ENCODE measurements at regions not wholly inside any gene's neighbourhood (a gene's known extent, or its start where the extent isn't known, plus 50 kb on each side); places are given as distances from the start of the nearest gene placed in this dataset.

DNA sequence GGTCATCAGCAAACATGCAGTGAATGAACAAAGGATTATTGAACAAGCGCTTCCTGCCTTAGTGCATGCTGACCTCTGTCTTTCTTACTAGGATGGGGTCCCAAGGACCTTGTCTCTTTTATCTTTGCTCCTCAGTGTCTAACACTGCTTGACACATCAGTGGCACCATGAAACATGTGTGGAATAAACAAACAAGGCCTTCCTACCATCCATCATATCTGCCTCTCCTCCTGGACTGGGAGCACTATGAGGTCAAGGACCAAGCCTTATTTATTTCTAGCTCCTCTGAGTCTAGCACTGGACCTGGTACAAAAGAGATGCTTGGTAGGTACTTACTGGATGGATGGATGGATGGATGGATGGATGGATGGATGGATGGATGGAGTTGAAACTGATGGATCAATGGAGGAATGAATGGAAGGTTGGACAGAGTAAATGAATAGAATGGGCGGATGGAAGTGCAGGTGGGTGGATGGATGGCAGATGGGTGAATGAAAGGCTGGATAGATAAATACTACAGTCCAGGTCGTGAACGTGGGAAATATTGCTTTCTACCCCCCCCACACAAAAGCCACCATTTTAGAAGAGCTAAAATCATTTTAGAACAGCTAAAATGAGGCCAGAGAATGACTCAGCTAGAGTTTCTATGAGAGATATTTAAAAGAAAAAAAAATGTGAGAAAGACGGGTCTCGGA lies 104.1 kb upstream of the PTPN1 start:
- no peak for DNase-seq (ENCODE audit: low spot score)

DNA sequence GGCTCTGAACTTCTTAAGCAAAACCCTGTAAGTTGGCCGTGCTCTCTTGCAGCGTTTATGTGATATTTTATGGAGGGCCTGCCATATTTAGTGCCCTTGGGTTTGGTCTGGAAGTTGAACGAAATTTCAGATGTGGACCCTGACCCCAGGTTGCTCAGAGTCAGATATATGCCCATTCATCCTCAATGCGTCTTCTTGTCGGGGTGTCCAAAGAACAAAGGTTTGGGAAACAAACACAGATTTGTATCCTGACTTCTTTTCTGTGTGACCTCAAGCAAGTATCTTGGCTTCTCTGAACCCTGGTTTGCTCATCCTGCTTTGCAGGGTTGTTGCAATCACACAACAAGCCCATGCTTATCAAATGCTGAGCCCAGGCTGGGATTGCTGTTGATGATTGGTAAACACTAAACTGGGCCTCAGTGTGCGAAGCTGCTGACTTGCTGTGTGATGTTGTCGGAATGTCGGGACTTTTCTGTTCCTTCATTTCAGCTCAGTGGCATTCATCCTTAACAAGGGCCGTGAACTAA lies 103.5 kb upstream of the PTPN1 start:
- no peak for DNase-seq (ENCODE audit: low spot score)

DNA sequence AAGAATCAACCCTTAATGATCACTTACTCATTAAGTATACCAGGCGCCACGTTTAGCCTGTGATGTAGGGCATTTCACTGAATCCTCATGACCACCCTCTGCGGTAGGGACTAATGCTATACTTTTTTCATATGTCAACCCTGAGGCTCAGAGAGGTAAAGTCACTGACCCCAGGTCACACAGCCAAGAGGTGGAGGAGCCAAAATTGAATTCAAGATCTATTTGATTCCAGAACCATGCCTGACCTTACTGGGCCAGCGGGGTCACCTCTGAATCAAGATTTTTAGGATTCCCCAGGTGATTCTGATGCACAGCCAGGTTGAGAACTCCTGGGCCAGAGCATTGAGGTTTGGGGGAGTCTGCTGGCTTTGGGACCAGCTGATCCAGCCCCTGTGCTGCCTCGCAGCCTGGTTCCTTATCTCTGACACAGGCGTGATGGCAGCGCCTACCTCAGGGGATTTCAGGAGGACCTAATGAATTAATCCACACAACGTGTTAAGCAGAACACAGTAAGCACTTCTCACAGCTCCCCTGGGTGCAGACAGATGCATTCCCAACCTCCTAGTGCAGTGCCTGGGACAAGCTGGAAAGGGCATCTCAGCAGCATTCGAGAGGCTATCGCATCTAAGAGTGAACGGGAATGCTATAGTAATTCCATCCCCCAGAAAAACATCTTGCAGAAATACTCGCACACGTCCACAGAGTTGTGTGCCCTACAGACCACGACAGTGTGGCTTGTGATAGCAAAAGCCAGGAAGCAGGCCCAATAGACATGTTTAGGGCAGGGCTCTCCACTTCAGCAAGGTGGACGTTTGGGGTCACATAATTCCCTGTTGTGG lies 101.4 kb upstream of the PTPN1 start:
- DNase-seq (ENCODE audit: low spot score), result no peak

DNA sequence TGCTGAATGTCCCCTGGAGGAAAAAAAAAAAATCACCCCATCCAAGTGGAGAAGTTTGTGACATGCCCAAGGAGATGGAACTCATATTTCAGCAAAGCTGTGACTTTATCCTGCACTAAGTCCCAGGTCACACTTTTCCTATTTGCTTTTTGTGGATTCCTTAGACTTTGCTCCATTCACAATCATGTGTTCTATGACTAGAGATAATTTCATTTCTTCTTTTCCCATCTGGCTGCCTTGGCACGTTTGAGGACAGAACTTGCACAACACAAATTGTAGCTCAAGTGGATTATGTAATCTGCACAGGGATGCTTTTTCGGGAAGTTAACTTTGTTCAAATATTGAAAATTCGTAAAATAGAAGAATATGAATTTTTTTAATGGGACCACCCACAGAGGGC lies 100.7 kb upstream of the PTPN1 start:
- DNase-seq (ENCODE audit: low spot score), result no peak

DNA sequence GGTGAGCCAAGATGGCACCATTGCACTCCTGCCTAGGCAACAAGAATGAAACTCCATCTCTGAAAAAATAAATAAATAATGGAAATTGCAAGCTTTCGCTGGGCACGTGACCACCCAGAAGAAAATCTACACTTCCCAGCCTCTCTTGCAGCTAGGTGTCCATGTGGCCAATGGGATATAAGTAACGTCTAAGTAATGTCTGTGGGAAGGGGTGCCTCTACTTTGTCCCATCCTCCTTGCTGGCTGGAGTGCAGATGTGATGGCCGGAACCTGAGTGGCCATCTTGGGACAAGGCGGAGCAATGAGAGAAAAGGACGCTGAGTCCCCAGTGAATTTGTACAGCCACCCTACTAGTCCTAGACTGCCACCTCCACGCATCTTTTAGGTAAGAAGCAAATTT lies 99.8 kb upstream of the PTPN1 start:
- DNase-seq (ENCODE audit: low spot score), result no peak

DNA sequence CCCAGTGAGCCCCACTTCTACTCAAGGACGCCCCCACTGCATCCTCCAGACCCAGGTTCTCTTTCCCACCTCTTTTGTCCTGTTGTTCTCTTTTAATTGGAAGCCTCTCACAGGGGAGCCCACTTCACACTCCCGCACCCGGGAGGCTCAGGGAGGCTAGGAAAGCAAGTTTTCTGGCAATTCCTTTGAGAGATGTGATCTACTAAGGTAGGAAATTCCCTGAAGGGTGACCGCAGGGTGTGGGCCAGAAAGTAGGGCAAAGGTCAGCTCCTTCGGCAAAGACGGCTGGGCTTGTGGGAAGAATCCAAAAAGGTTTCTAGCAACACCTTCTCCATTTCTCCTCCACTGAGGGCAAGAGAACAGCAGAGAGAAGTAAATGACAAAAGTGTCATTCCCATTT lies 98.1 kb upstream of the PTPN1 start:
- DNase-seq (ENCODE audit: low spot score), result no peak

DNA sequence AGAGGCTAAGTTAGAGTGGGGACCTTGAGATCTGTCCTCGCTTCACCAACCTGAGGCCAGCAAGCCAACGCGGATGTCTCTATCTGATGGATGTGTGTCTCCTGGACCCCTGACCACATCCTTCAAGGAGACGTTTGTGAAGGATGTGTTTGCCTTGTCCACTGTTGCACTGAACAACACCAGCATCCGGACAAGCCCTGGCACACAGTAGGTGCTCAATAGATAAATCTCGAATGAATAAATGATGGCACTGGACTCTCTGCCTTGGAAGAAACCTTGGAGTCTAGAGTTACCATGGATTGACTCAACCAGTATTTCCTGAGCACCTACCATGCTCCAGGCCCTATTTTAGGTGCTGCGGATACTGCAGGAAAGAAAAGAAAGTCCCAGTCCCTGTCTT lies 97.7 kb upstream of the PTPN1 start:
- no peak for DNase-seq (ENCODE audit: low spot score)

DNA sequence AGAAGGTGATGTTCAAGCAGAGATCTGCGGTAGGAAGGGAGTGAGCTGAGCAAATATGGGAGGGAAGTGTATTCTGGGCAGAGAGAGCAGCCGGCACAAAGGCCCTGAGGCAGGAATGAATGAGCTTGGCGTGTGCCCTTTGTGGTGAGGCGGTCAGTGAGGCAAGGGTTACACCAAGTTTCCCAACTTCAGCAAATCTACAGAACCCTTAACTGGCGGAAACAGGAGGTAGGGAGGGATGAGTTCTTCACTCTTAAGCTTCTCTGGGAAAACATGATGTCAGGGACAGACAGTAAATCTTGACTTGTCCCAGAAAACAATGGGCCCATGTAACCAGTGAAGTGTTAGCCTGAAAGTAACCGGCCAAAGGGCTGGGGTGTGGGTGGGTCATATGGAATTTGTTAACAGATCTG lies 97.1 kb upstream of the PTPN1 start:
- DNase-seq (ENCODE audit: low spot score), result no peak

DNA sequence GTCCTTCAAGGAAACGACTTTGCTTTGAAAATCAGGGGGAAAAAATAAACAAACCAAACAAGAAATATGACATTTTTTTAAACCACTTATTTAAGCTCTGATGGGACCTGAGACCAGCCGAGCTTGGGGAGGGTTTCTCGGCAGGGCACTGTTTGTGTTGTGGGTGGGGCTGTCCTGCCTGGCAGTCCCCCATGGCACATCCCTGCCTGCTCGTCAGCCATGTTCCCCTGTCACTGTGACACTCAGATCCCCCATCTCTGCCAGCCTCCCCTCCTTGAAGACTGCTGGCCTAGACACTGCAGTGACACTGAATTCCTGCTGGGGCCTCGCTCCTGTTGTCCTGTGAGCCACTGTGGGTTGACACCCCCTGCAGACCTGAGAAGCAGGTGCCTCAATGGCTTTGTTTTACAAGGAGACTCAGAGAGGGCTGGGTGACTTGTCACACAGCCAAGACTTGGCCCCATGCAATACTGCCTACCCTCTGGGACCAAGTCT lies 95.1 kb upstream of the PTPN1 start:
- DNase-seq (ENCODE audit: low spot score), result no peak

DNA sequence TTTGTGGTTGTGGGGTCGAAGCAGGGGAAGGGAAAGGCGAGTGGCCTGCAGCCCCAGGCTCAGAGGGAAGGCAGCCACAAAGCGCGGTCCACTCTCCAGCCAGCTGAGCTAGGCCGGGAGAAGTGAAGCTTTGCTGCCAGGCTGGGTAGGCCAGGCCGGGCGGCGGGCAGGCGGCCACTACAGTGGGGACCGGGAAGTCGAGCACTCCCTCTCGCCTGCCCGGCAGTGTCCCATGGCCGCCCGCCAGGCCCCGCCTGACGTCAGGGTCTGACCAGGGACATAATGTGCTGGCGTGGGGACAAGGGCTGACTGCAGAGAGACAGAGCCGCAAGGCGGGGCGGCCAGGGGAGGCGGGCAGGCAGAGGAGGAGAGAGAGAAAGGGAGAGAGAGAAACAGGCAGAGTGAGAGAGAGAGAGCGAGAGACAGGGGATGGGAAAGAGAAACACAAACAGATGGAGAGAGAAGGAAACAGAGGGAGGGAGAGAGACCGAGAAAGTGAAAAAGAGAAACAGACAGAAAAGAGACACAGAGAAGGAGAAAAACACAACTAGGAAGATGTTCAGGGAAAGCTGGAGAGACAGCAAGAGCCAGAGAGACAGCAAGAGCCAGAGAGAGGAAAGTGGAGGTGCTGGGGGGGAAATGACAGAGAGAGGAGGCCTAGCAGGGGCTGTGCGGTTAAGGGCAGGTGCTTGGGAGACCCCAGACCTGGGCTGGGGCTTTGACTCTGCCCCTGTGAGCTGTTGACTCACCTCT lies 94.5 kb upstream of the PTPN1 start:
- no peak for DNase-seq (ENCODE audit: low spot score)

DNA sequence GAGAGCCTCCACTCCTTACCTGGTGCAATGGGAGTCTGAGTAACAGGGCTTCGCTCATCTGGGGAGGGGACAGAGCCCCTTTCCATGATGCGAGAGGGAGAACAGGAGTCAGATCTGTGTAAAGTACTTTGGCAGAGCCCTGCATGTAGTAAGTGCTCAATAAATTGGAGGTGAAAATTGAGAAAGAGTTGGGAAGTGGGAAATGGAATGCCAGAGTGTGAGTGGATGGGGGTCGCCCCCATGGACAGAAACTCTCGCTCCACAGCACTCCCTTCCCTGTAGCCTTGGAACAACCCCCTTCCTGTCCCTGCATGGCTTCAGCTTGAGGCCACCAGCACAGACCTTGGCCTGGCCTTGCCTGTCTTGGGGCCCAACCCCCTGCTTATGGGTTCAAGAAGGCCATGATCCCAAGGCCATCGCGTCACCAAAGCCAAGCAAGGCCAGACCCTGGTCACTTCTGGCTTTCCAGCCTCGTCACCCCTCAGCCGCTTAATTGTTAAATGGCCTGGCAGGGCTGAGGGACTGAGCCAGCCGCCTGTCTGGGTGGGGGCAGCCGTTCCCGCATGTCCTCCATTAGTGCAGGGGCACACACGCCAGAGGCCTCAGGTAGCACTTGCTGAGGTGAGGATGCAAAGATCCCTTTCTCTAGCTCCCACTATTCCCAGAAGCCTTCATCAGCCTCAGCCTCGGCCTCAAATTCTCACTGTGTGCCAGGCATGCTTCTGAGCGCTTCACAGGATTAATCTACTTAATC lies 93.7 kb upstream of the PTPN1 start:
- DNase-seq (ENCODE audit: low spot score), result no peak

DNA sequence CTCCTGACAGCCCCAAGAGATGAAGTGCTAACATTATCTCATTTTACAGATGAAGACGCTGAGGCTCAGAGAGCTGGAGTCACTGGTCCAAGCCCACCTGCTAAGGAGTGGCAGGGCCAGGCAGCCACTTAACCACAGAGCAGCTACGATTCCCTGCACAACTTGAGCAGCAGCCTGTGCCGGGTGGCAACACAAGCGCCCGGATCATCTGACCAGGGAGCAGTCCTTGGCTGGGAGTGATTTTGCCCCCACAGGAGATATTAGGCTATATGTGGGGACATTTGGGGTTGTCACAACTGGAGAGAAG lies 93.2 kb upstream of the PTPN1 start:
- DNase-seq (ENCODE audit: low spot score), result no peak

DNA sequence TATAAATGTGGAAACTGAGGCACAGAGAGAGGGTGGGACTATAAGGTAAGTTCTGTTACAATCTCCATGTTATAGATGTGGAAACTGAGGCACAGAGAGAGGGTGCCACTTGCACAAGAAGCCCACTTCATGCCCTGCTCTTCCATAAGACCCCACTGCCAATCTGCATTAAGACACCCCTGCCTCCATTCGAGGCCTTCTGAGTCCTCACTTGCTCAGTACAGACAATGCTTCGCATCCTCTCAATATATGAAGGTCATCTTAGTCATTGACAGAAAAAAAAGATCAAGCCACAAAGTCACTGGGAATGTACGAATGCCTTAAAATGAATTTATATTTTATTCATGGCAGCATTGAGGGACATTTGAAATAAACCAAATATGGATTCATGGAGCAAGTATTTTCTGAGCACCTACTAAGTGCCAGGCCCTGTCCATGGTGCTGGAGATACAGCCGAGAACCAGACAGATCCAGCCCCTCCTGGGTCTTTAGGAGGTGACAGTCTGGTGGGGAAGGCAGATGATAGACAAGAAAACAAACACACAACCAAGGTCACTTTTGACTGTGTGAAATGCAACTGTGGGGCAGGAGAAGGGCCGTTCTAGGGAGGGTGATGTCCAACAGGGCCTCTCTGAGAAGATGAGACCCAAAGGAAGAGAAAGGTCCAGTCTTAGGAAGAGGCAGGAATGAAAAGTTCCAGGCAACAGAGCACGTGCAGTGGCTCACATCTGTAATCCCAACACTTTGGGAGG lies 92.5 kb upstream of the PTPN1 start:
- DNase-seq (ENCODE audit: low spot score), result no peak

DNA sequence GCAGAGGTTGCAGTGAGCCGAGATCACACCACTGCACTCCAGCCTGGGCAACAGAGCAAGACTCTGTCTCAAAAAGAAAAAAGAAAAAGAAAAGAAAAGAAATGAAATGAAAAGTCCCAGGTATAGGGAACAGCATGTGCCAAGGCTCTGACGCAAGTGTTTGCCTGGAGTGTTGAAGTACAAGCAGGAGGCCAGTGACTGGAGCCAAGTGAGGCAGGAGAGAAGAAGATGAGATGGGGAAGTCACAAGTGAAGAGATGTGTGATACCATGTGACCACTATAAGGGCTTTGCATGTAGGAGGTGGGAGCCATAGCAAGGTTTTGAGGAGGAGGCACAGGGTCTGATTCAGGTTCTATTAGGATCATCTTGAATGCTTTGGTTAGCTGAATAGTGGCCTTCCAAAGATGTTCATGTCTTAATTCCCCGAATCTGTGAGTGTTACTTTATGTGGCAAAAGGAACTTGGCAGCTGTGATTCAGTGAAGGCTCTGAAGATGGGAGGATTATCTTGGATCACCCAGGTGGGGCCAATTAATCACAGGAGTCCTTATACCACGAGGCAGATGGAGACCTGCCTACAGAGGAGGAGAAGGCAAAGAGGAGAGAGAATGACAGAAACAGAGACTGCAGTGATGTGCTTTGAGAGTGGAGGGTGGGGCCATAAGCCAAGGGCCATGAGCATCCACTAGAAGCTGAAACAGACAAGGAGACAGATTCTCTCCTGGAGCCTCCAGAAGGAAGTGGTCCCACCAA lies 91.1 kb upstream of the PTPN1 start:
- no peak for DNase-seq (ENCODE audit: low spot score)

DNA sequence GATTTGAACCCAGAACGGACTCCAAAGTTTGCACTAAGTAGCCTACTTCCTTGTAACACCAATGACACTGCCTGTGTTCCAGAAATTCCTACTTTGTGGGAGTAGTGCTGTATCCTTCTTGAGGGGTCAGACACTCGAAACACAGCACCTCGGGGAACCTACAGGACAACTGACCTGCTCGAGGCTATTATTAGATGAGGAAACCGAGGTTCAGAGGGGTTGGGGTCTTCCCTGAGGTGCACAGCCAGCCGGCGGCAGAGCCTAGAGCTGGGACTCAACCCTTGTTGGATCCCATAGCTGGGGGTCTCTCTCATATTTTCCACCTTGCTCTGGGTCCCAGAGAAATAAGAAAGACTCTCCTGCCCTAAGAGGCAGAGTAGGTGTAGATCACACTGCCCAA lies 89.8 kb upstream of the PTPN1 start:
- no peak for DNase-seq (ENCODE audit: low spot score)

DNA sequence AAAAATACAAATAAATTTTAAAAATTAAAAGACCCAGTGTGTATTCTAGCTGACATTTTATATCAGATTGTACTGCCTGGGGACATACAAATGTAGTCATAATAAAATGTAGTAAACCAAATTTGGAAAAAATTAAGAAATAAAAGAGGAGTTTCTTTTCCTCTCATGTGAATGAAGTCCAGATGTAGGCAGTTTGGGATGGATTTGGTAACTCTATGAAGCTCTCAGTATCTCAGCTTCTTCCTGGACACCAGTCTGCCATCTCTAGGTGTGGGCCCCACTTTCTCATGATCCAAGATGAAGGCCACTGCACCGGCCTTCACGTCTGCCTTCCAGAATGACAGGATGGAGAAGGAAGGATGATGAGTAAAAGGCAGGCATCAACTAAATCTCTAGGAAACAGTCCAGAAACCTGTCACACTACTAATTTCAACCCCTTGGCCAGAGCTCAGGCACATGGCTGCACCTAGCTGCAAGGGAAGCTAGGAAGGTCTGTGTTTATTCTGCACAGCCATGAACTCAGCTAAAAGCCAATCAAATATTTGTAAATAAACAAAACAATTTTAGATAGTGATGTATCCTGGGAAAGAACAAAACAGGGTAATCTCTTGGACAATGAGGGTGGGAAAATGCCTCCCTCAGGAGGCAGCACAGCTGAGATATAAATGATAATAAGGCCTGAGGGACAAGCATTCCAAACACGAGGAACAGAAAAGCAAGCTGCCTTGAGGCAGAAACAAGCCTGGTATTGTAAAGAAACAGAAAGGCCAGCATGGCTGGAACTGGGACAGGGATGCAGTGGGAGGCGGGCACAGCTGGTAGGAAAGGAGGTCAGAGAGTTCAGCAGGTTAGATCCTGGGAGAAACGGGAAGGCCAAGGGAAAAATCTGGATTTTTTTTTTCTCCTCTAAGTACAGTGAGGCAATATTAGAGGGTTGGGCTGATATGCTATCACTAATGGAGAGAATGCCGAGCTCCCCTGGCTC lies 88.5 kb upstream of the PTPN1 start:
- no peak for DNase-seq (ENCODE audit: low spot score)

DNA sequence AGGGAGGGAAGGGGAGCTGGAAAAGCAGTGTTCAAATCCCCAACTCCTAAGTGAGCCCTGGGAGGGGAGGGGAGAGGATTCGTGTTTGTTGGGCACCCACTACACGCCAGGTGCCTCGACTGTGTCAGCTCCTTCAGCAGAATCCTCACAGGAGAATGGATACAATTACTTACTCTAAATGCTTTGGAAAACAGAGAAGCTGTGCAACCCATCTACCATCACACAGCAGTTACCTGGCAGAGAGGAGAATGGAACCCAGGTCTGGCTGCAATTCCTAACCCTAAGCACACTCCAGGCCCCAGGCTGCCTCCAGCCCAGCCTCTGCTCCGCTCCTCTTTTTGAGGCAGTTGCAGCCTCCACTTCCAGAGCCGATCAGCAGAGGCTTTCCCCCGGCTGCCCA lies 86.4 kb upstream of the PTPN1 start:
- DNase-seq (ENCODE audit: low spot score), result no peak

DNA sequence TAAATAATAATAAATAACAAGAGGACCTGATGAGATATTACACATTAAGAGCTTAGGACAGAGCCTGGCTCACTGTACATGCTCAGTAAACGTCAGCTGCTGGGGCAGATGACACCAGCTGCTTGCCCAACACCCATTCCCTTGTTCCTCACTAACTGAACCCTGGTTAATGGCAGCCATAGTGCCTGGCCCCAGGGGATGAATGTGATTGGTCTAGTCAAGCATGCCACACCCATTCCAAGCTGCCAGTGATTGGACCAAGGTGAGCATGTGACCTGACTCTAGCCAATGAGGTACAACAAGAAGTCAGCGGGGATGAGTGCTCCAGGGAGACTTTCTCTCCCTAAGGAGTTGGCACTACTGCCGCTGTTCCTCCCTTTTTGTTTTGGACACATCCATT lies 85.1 kb upstream of the PTPN1 start:
- DNase-seq (ENCODE audit: low spot score), result no peak
